ENCODE measurements at regions not wholly inside any gene's neighbourhood (a gene's known extent, or its start where the extent isn't known, plus 50 kb on each side); places are given as distances from the start of the nearest gene placed in this dataset.
A peak's percentile ranks its signal among the peaks of the same experiment; 100 is the strongest.
"Not testable (repeated sequence)": the region's sequence is repeated elsewhere in the genome, so short reads cannot be mapped to it uniquely, and the experiment has no call there.

DNA sequence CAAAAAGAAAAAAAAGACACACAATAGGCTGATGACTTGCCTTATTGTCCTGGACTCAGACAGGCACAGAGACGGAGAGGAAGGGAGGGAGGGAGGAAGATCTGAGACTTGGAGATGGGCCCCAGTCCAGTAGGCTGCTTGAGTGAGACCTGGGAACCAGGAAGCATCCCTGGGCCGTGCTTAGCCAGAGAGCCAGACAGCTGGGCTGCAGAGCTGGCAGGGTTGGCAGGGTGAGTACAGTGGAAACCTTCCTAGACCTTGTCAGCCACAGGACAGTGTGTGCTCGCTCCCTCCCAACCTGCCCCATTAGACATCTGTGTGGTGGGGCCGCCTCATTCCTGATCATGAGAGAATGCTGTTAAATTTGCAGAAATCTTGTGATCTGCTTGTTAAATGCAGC, 107.9 kb upstream of the ALDH1A3 start:
- Histone ChIP-seq H3K36me3 (ENCODE audit: control insufficient read depth, insufficient read depth, low read length) (no peaks in the 10 kb centered on the region), H3K4me1 (ENCODE audit: control insufficient read depth, insufficient read depth, low read length) (no peaks in the 10 kb centered on the region), H3K27ac (ENCODE audit: low read depth, low read length) (no peak overlapping the region), H3K4me3 (ENCODE audit: low read length) (no peak overlapping the region), H3K9me3 (ENCODE audit: control insufficient read depth, low read length) (no peaks in the 10 kb centered on the region), H3K27me3 (ENCODE audit: control insufficient read depth, insufficient read depth, low read length, poor library complexity, severe bottlenecking) (no peaks in the 10 kb centered on the region), H3K9ac (ENCODE audit: extremely low read depth, low read length, poor library complexity, severe bottlenecking) (no peak overlapping the region)
- peaks cover 10% of the 10 kb centered on the region for H3K4me1 Mint-ChIP-seq
- TF ChIP-seq, protein P1, sequence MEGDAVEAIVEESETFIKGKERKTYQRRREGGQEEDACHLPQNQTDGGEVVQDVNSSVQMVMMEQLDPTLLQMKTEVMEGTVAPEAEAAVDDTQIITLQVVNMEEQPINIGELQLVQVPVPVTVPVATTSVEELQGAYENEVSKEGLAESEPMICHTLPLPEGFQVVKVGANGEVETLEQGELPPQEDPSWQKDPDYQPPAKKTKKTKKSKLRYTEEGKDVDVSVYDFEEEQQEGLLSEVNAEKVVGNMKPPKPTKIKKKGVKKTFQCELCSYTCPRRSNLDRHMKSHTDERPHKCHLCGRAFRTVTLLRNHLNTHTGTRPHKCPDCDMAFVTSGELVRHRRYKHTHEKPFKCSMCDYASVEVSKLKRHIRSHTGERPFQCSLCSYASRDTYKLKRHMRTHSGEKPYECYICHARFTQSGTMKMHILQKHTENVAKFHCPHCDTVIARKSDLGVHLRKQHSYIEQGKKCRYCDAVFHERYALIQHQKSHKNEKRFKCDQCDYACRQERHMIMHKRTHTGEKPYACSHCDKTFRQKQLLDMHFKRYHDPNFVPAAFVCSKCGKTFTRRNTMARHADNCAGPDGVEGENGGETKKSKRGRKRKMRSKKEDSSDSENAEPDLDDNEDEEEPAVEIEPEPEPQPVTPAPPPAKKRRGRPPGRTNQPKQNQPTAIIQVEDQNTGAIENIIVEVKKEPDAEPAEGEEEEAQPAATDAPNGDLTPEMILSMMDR (conservative IDR thresholded peaks at IDR 0.05) = no peak
- H3K27ac Mint-ChIP-seq = no peak overlapping the region
- peaks cover 16% of the 10 kb centered on the region for H3K9me3 Mint-ChIP-seq
- peak; percentile 39 for DNase-seq
- H3K4me3 Mint-ChIP-seq = no peak overlapping the region
- 94 to 100% methylated on average over 1 to 4 of the region's 4 CpGs for WGBS, 2 experiments (ENCODE audit: insufficient coverage in 1 of 2, insufficient read length in 1 of 2)
- peaks cover 3% of the 10 kb centered on the region for H3K36me3 Mint-ChIP-seq (ENCODE audit: low read depth)
- H3K27me3 Mint-ChIP-seq (ENCODE audit: insufficient read depth) = no peaks in the 10 kb centered on the region

DNA sequence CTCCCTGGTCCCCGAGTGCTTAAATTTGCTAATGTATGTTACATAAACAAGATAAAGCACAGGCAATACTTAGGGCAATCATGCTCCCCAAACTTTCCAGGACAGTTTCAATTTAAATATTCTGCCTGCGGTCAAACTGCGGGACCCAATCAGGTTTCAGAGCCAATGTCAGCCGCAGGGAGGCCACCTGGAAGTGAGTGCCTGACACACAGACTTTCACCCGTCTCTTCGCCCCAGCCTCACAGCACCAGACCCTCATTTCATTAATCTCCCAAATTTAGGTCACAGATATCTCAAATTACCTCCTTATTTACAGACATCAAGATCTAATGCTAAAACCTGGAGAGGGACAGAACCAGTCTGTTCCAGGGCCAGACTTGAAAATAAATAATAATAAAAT, 107.2 kb upstream of the ALDH1A3 start:
- Histone ChIP-seq H3K27me3 (ENCODE audit: control insufficient read depth, insufficient read depth, low read length, poor library complexity, severe bottlenecking) (no peaks in the 10 kb centered on the region), H3K9ac (ENCODE audit: extremely low read depth, low read length, poor library complexity, severe bottlenecking) (no peak overlapping the region), H3K4me3 (ENCODE audit: low read length) (no peak overlapping the region), H3K9me3 (ENCODE audit: control insufficient read depth, low read length) (no peaks in the 10 kb centered on the region), H3K36me3 (ENCODE audit: control insufficient read depth, insufficient read depth, low read length) (no peaks in the 10 kb centered on the region), H3K4me1 (ENCODE audit: control insufficient read depth, insufficient read depth, low read length) (no peaks in the 10 kb centered on the region), H3K27ac (ENCODE audit: low read depth, low read length) (no peak overlapping the region)
- peaks cover 16% of the 10 kb centered on the region for H3K9me3 Mint-ChIP-seq
- DNase-seq = peak; percentile 44
- H3K4me1 Mint-ChIP-seq = peaks cover 10% of the 10 kb centered on the region
- H3K4me3 Mint-ChIP-seq = no peak overlapping the region
- TF ChIP-seq, protein P1 (conservative IDR thresholded peaks at IDR 0.05) = no peak
- peak overlapping the region; percentile 39 for H3K27ac Mint-ChIP-seq
- no peaks in the 10 kb centered on the region for H3K27me3 Mint-ChIP-seq (ENCODE audit: insufficient read depth)
- 80 to 89% methylated on average over 5 to 6 of the region's 6 CpGs for WGBS, 2 experiments (ENCODE audit: insufficient coverage in 1 of 2, insufficient read length in 1 of 2)
- H3K36me3 Mint-ChIP-seq (ENCODE audit: low read depth) = peaks cover 3% of the 10 kb centered on the region

DNA sequence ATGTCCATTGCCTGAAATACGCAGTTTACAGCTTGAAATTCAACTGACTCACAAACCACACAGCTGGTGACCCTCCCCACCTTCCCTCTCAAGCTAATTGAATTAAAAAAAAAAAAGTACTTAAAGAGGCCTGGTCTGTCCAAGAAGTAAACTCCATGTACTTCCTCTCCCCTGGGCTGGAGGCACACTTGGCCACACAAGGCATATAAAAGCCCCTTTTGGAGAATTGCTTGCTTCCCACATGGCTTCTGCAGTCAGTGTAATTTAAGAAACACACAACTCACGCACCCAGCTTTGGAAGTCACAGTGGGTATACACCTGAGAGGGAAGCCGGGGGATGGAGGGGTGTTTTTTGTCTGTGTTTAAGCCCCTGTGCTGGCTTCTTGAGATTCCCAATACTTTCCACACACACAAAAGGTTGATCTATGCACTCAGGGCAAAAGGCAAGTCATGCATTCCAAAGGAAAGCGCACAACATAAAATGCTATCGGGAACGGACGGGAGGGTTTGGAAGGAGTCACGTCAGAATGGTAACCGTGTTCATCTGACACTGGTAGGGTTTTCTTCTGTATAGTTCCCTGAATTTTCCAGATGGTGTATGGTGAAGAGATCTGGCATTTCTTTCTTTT, 106.6 kb upstream of the ALDH1A3 start:
- H3K4me3 Mint-ChIP-seq = no peak overlapping the region
- H3K27me3 Mint-ChIP-seq (ENCODE audit: insufficient read depth) = no peaks in the 10 kb centered on the region
- peaks cover 16% of the 10 kb centered on the region for H3K9me3 Mint-ChIP-seq
- H3K27ac Mint-ChIP-seq = peak overlapping the region; percentile 39
- no peak for DNase-seq
- Histone ChIP-seq H3K9me3 (ENCODE audit: control insufficient read depth, low read length) (no peaks in the 10 kb centered on the region), H3K36me3 (ENCODE audit: control insufficient read depth, insufficient read depth, low read length) (no peaks in the 10 kb centered on the region), H3K27me3 (ENCODE audit: control insufficient read depth, insufficient read depth, low read length, poor library complexity, severe bottlenecking) (no peaks in the 10 kb centered on the region), H3K27ac (ENCODE audit: low read depth, low read length) (no peak overlapping the region), H3K4me3 (ENCODE audit: low read length) (no peak overlapping the region), H3K4me1 (ENCODE audit: control insufficient read depth, insufficient read depth, low read length) (no peaks in the 10 kb centered on the region), H3K9ac (ENCODE audit: extremely low read depth, low read length, poor library complexity, severe bottlenecking) (no peak overlapping the region)
- H3K4me1 Mint-ChIP-seq = peaks cover 10% of the 10 kb centered on the region
- TF ChIP-seq, protein P1 (conservative IDR thresholded peaks at IDR 0.05) = no peak
- peaks cover 3% of the 10 kb centered on the region for H3K36me3 Mint-ChIP-seq (ENCODE audit: low read depth)
- WGBS, 2 experiments (ENCODE audit: insufficient coverage in 1 of 2, insufficient read length in 1 of 2) = 90% methylated on average over 8 of the region's 9 CpGs; no CpG with 5 or more reads in 1 of the 2 experiments

DNA sequence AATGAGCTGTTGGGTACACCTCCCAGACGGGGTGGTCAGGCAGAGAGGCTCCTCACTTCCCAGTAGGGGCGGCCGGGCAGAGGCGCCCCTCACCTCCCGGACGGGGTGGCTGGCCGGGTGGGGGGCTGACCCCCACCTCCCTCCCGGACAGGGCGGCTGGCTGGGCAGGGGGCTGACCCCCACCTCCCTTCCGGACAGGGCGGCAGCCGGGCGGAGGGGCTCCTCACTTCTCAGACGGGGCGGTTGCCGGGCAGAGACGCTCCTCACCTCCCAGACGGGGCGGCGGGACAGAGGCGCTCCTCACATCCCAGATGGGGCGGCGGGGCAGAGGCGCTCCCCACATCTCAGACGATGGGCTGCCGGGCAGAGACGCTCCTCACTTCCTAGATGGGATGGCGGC, 105.6 kb upstream of the ALDH1A3 start:
- peaks cover 16% of the 10 kb centered on the region for H3K9me3 Mint-ChIP-seq
- H3K36me3 ChIP-seq (ENCODE audit: control insufficient read depth, insufficient read depth, low read length); H3K9me3 ChIP-seq (ENCODE audit: control insufficient read depth, low read length); H3K27me3 Mint-ChIP-seq (ENCODE audit: insufficient read depth); H3K36me3 Mint-ChIP-seq (ENCODE audit: low read depth); H3K27ac ChIP-seq (ENCODE audit: low read depth, low read length); H3K4me3 Mint-ChIP-seq; H3K27ac Mint-ChIP-seq; H3K4me3 ChIP-seq (ENCODE audit: low read length); H3K27me3 ChIP-seq (ENCODE audit: control insufficient read depth, insufficient read depth, low read length, poor library complexity, severe bottlenecking); DNase-seq; H3K4me1 ChIP-seq (ENCODE audit: control insufficient read depth, insufficient read depth, low read length); H3K9ac ChIP-seq (ENCODE audit: extremely low read depth, low read length, poor library complexity, severe bottlenecking): not testable (repeated sequence)
- WGBS, 2 experiments (ENCODE audit: insufficient coverage in 1 of 2, insufficient read length in 1 of 2) = 95% methylated on average over 20 of the region's 28 CpGs; no CpG with 5 or more reads in 1 of the 2 experiments
- peaks cover 10% of the 10 kb centered on the region for H3K4me1 Mint-ChIP-seq
